Nephron (organoid): ENCODE measurements at regions not wholly inside any gene's neighbourhood (a gene's known extent, or its start where the extent isn't known, plus 50 kb on each side); places are given as distances from the start of the nearest gene placed in this dataset.

Source experiments
- H3K27ac Mint-ChIP-seq, 3 experiments: 2 replicates each; pipeline ENCODE4 v1.8.0; 2020; ENCODE audit warnings: mixed read lengths in 3 of 3, mild to moderate bottlenecking in 2 of 3, moderate library complexity in 1 of 3
- H3K27me3 Mint-ChIP-seq: 2 replicates; pipeline ENCODE4 v1.8.0; 2021; ENCODE audit warnings: low read depth, mild to moderate bottlenecking, moderate library complexity, mixed read lengths
- H3K36me3 Mint-ChIP-seq: 2 replicates; pipeline ENCODE4 v1.8.0; 2020; ENCODE audit warnings: low read depth, mixed read lengths
- H3K4me1 Mint-ChIP-seq: 2 replicates; pipeline ENCODE4 v1.8.0; 2020; ENCODE audit warnings: mixed read lengths
- H3K4me3 Mint-ChIP-seq, 3 experiments: 2 replicates each; pipeline ENCODE4 v1.8.0; 2020; ENCODE audit warnings: mild to moderate bottlenecking in 3 of 3, mixed read lengths in 3 of 3, moderate library complexity in 2 of 3
- H3K9me3 Mint-ChIP-seq: 2 replicates; pipeline ENCODE4 v1.8.0; 2020; ENCODE audit warnings: mixed read lengths
- TF ChIP-seq, protein P1 (sequence below), 3 experiments: fragments of 200-600 bp; sonication (generic); IDR thresholded peaks; one replicate each; pipeline ENCODE4 v1.5.0; 2021; ENCODE audit warnings: antibody characterized with exemption in 3 of 3; ENCODE audit not compliant: unreplicated experiment in 3 of 3

DNA sequence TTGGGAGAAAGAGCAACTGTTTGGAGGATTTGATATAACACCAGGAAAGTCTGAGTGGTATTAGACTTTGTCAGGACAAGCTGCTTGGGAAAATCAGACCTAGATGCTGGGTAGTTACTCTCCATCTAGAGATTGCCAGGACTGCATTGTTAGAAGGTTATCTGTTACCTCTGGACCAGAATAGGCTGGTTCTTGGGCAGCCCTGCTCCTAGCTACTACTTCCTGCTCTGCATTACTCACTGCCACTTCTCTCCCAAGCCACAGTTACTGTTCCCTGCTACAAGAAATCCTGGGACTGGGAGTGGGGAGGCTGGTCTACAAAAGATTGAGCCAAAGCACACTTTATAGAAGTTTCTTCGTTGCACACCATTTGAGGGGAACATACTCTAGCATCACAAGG, 95.5 kb upstream of the KCNN2 start:
- no peaks in the 10 kb centered on the region for H3K36me3 Mint-ChIP-seq
- H3K4me1 Mint-ChIP-seq: no peaks in the 10 kb centered on the region

DNA sequence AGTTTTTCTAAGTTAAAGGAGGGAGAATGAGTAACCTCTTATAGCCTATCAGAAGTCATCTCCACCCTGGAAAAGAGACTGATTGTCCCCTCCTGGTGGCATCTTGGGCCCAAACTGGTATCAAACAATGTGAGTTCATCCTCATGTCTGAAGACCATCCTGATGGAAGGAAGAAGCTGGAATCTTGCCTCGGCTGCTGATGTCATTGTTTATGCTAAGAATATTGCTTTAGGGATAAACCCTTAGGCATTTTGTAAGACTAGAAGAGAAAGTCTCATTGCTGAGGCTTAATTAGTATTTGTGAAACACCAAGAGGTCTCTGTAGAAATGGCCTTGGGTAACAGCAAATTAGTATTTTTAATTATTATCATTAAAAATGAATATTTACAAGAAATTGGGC, 65.7 kb upstream of the KCNN2 start:
- H3K9me3 Mint-ChIP-seq: no peaks in the 10 kb centered on the region
- no peaks in the 10 kb centered on the region for H3K4me1 Mint-ChIP-seq
- TF ChIP-seq, protein P1, sequence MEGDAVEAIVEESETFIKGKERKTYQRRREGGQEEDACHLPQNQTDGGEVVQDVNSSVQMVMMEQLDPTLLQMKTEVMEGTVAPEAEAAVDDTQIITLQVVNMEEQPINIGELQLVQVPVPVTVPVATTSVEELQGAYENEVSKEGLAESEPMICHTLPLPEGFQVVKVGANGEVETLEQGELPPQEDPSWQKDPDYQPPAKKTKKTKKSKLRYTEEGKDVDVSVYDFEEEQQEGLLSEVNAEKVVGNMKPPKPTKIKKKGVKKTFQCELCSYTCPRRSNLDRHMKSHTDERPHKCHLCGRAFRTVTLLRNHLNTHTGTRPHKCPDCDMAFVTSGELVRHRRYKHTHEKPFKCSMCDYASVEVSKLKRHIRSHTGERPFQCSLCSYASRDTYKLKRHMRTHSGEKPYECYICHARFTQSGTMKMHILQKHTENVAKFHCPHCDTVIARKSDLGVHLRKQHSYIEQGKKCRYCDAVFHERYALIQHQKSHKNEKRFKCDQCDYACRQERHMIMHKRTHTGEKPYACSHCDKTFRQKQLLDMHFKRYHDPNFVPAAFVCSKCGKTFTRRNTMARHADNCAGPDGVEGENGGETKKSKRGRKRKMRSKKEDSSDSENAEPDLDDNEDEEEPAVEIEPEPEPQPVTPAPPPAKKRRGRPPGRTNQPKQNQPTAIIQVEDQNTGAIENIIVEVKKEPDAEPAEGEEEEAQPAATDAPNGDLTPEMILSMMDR (IDR thresholded peaks at IDR 0.05; ENCODE audit: unreplicated experiment in 3 of 3): no peak
- no peak overlapping the region for H3K27ac Mint-ChIP-seq
- peaks cover 3% of the 10 kb centered on the region for H3K27me3 Mint-ChIP-seq
- no peaks in the 10 kb centered on the region for H3K36me3 Mint-ChIP-seq
- H3K4me3 Mint-ChIP-seq: no peak overlapping the region

More for the DNA sequence above, 95.5 kb upstream of the KCNN2 start:
- Mint-ChIP-seq H3K27ac (no peak overlapping the region), H3K9me3 (no peaks in the 10 kb centered on the region), H3K27me3 (no peaks in the 10 kb centered on the region), H3K4me3 (no peak overlapping the region)
- TF ChIP-seq, protein P1 (IDR thresholded peaks at IDR 0.05; ENCODE audit: unreplicated experiment in 3 of 3): no peak

DNA sequence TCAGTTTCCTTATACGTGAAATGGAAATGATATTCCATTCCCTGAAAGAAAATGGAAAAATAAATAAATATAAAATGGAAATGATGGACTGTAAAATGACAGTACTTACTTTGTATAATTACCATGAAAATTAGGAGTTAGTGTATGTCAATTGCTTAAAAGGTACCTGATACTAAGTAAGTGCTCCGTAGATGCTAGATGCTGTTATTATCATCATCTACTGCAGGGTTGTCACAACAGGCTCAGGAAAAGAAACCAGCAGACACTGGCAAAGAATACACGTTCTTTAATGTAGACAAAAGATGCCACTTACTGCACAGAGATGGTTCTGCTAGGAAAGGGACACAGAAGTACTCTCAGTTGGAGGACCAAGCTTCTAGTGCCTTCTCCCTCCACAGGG, 64.0 kb upstream of the KCNN2 start:
- Mint-ChIP-seq H3K27ac (no peak overlapping the region), H3K27me3 (peaks cover 3% of the 10 kb centered on the region), H3K4me1 (no peaks in the 10 kb centered on the region), H3K4me3 (no peak overlapping the region), H3K36me3 (no peaks in the 10 kb centered on the region), H3K9me3 (no peaks in the 10 kb centered on the region)
- TF ChIP-seq, protein P1 (IDR thresholded peaks at IDR 0.05; ENCODE audit: unreplicated experiment in 3 of 3): no peak

DNA sequence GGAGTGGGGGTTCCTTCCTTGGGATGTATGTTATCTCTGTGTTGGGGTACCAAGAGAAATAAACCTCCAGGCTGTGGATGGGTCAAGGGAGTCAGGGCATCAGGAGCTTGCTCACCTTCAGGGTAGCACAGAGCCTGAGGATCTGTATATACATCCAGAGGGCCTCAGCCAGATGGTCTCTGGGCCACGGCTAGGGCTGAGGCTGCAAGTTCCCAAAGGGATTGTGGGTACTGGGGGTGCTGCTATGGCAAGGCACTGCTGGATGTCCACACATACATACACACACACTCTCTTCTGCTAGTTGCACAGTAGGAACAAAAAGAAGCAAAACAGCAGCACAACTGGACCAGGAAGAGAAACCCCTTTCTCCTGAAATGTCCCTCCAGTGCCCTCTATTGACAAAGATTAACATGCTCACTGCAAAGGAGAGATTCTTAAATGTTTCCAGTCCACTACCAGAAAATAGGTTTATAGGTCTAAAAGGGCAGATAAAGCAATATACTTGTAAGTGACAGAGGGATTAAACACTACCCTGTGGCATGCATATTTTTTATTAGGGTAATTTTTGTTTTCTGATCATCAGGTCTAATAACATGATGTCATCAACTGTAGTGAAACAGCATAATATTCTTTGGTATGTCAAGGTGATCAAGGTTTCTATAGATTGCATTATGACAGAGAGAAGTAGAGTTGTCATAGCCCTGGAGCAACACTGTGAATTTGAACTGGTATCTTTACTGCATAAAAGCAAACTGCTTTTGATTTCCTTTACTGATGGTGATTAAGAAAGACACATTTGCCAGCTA, 56.3 kb upstream of the KCNN2 start:
- Mint-ChIP-seq H3K4me1 (no peaks in the 10 kb centered on the region), H3K36me3 (no peaks in the 10 kb centered on the region), H3K4me3 (no peak overlapping the region), H3K27me3 (peaks cover 4% of the 10 kb centered on the region), H3K27ac (no peak overlapping the region), H3K9me3 (no peaks in the 10 kb centered on the region)
- TF ChIP-seq, protein P1 (IDR thresholded peaks at IDR 0.05; ENCODE audit: unreplicated experiment in 3 of 3): peak; percentile 41 to 54 (median 49)

DNA sequence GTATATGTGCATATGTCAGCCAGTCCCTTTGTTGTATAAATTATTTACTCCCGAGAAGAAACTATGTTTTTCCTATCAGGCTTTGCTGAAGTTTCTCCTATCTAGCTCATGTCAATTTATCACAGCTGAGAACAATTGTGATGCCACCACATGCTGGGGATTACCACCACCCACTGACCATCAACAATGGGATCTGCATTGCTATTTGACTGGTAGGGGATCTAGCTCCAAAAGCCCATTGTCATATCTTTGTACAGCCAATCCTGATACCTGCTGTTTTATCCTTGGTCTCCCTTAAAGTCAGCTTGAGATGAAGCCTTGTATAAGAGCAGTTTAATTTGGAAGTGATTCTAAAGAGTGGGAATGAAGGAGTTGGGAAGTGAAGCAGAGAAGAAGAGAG, 53.9 kb upstream of the KCNN2 start:
- TF ChIP-seq, protein P1 (IDR thresholded peaks at IDR 0.05; ENCODE audit: unreplicated experiment in 3 of 3): no peak
- Mint-ChIP-seq H3K36me3 (no peaks in the 10 kb centered on the region), H3K9me3 (no peaks in the 10 kb centered on the region), H3K4me1 (peaks cover 2% of the 10 kb centered on the region), H3K27ac (no peak overlapping the region), H3K4me3 (no peak overlapping the region), H3K27me3 (peaks cover 4% of the 10 kb centered on the region)

DNA sequence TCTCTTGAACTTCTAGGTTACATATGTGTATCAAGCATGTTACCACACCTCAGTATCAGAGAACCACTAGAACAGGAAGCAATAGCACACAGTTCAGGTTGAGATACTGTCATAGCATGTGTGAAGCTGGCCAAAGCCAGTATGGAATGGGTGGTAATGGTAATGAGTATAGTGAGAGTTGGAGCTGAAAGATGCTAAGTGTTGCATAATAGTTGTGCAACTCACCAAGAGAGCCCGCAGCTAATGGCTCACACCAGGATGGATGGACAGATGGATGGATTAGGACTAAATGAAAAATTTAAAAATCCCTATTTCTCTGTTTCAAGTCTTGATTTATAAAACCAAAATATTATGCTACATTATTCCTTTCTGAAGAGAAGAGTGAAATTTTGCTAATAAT, 53.4 kb upstream of the KCNN2 start:
- Mint-ChIP-seq H3K4me3 (no peak overlapping the region), H3K4me1 (peaks cover 5% of the 10 kb centered on the region), H3K9me3 (no peaks in the 10 kb centered on the region), H3K27ac (no peak overlapping the region), H3K27me3 (peaks cover 4% of the 10 kb centered on the region), H3K36me3 (no peaks in the 10 kb centered on the region)
- TF ChIP-seq, protein P1 (IDR thresholded peaks at IDR 0.05; ENCODE audit: unreplicated experiment in 3 of 3): no peak
